Subcutaneous abdominal adipose tissue (tissue), 5 donors: ENCODE measurements at regions not wholly inside any gene's neighbourhood (a gene's known extent, or its start where the extent isn't known, plus 50 kb on each side); places are given as distances from the start of the nearest gene placed in this dataset.

Experiments used
- H3K27ac ChIP-seq: one replicate; pipeline ENCODE4 v1.7.0; 2013; ENCODE audit warnings: low read depth, mild to moderate bottlenecking, inconsistent platforms, low read length, moderate library complexity
- H3K27me3 ChIP-seq, 5 donors: one replicate each; pipeline ENCODE4 v1.7.0; 2013; ENCODE audit warnings: low read length in 5 of 5, inconsistent platforms in 1 of 5; ENCODE audit not compliant: control insufficient read depth in 5 of 5, insufficient read depth in 4 of 5
- H3K36me3 ChIP-seq, 5 donors: one replicate each; pipeline ENCODE4 v1.7.0; 2013; ENCODE audit warnings: low read length in 5 of 5; ENCODE audit not compliant: control insufficient read depth in 5 of 5, insufficient read depth in 5 of 5
- H3K4me1 ChIP-seq, 5 donors: one replicate each; pipeline ENCODE4 v1.7.0; 2013; ENCODE audit warnings: low read length in 5 of 5, mild to moderate bottlenecking in 3 of 5, moderate library complexity in 1 of 5; ENCODE audit not compliant: control insufficient read depth in 5 of 5, insufficient read depth in 5 of 5
- H3K4me3 ChIP-seq, 5 donors: one replicate each; pipeline ENCODE4 v1.7.0; 2013; ENCODE audit warnings: low read length in 5 of 5, low read depth in 1 of 5
- H3K9ac ChIP-seq, 5 donors: one replicate each; pipeline ENCODE4 v1.7.0; 2013; ENCODE audit warnings: low read length in 5 of 5, mild to moderate bottlenecking in 4 of 5, moderate library complexity in 3 of 5
- H3K9me3 ChIP-seq, 5 donors: one replicate each; pipeline ENCODE4 v1.7.0; 2013; ENCODE audit warnings: low read length in 5 of 5; ENCODE audit not compliant: control insufficient read depth in 5 of 5
- donor health status: healthy.
- donor health status: healthy.
- donor health status: healthy.
- donor health status: healthy.
- donor health status: healthy.

GRCh38 chr9:82275258-82275927 lies 286.8 kb downstream of the SPATA31D1 start:
- no peak overlapping the region for H3K27ac ChIP-seq
- H3K9ac ChIP-seq, result no peak overlapping the region
- H3K9me3 ChIP-seq, result no peaks in the 10 kb centered on the region
- H3K4me3 ChIP-seq, result no peak overlapping the region
- no peaks in the 10 kb centered on the region for H3K27me3 ChIP-seq
- no peaks in the 10 kb centered on the region for H3K36me3 ChIP-seq
- H3K4me1 ChIP-seq, result no peaks in the 10 kb centered on the region

GRCh38 chr9:82281066-82281465 lies 292.5 kb downstream of the SPATA31D1 start:
- Histone ChIP-seq H3K9me3 (no peaks in the 10 kb centered on the region), H3K36me3 (no peaks in the 10 kb centered on the region), H3K27ac (no peak overlapping the region), H3K4me1 (peaks cover 0 to 7% (median 3%) of the 10 kb centered on the region in 5 donors), H3K9ac (no peak overlapping the region), H3K4me3 (no peak overlapping the region), H3K27me3 (no peaks in the 10 kb centered on the region)

- Histone ChIP-seq H3K9me3 (peaks cover 0 to 13% (median 0%) of the 10 kb centered on the region in 5 donors), H3K27ac (no peak overlapping the region), H3K27me3 (no peaks in the 10 kb centered on the region), H3K4me1 (peaks cover 0 to 7% (median 3%) of the 10 kb centered on the region in 5 donors), H3K4me3 (no peak overlapping the region), H3K9ac (no peak overlapping the region), H3K36me3 (no peaks in the 10 kb centered on the region)
Observed at GRCh38 chr9:82284758-82285157, 296.2 kb downstream of the SPATA31D1 start.

GRCh38 chr9:82295181-82295580 lies 306.6 kb downstream of the SPATA31D1 start:
- H3K4me1 ChIP-seq, result no peaks in the 10 kb centered on the region
- no peak overlapping the region for H3K9ac ChIP-seq
- H3K27me3 ChIP-seq, result no peaks in the 10 kb centered on the region
- no peaks in the 10 kb centered on the region for H3K36me3 ChIP-seq
- peaks cover 0 to 5% (median 0%) of the 10 kb centered on the region in 5 donors for H3K9me3 ChIP-seq
- H3K27ac ChIP-seq, result no peak overlapping the region
- no peak overlapping the region for H3K4me3 ChIP-seq

- Histone ChIP-seq H3K9ac (no peak overlapping the region), H3K4me3 (no peak overlapping the region), H3K9me3 (peaks cover 0 to 10% (median 8%) of the 10 kb centered on the region in 5 donors), H3K36me3 (no peaks in the 10 kb centered on the region), H3K27me3 (no peaks in the 10 kb centered on the region), H3K4me1 (no peaks in the 10 kb centered on the region), H3K27ac (no peak overlapping the region)
Observed at GRCh38 chr9:82299870-82300269, 311.3 kb downstream of the SPATA31D1 start.

- H3K27ac ChIP-seq, result no peak overlapping the region
- H3K9me3 ChIP-seq, result peaks cover 0 to 10% (median 8%) of the 10 kb centered on the region in 5 donors
- no peaks in the 10 kb centered on the region for H3K27me3 ChIP-seq
- H3K4me1 ChIP-seq, result no peaks in the 10 kb centered on the region
- H3K4me3 ChIP-seq, result no peak overlapping the region
- H3K9ac ChIP-seq, result no peak overlapping the region
- H3K36me3 ChIP-seq, result no peaks in the 10 kb centered on the region
Observed at GRCh38 chr9:82302968-82303655, 314.5 kb downstream of the SPATA31D1 start.

GRCh38 chr9:82308836-82309235 lies 320.3 kb downstream of the SPATA31D1 start:
- Histone ChIP-seq H3K4me3 (no peak overlapping the region), H3K27me3 (no peaks in the 10 kb centered on the region), H3K9me3 (no peaks in the 10 kb centered on the region), H3K4me1 (no peaks in the 10 kb centered on the region), H3K36me3 (no peaks in the 10 kb centered on the region), H3K9ac (no peak overlapping the region), H3K27ac (no peak overlapping the region)

GRCh38 chr9:82313697-82314096 lies 325.1 kb downstream of the SPATA31D1 start:
- no peak overlapping the region for H3K4me3 ChIP-seq
- no peaks in the 10 kb centered on the region for H3K9me3 ChIP-seq
- H3K27ac ChIP-seq, result no peak overlapping the region
- no peaks in the 10 kb centered on the region for H3K36me3 ChIP-seq
- no peak overlapping the region for H3K9ac ChIP-seq
- no peaks in the 10 kb centered on the region for H3K4me1 ChIP-seq
- no peaks in the 10 kb centered on the region for H3K27me3 ChIP-seq

- H3K36me3 ChIP-seq, result no peaks in the 10 kb centered on the region
- no peak overlapping the region for H3K27ac ChIP-seq
- H3K4me1 ChIP-seq, result no peaks in the 10 kb centered on the region
- no peak overlapping the region for H3K4me3 ChIP-seq
- no peak overlapping the region for H3K9ac ChIP-seq
- H3K9me3 ChIP-seq, result peaks cover 0 to 10% (median 5%) of the 10 kb centered on the region in 5 donors
- no peaks in the 10 kb centered on the region for H3K27me3 ChIP-seq
Observed at GRCh38 chr9:82320566-82320965, 332.0 kb downstream of the SPATA31D1 start.

- Histone ChIP-seq H3K4me3 (no peak overlapping the region), H3K27me3 (no peaks in the 10 kb centered on the region), H3K36me3 (no peaks in the 10 kb centered on the region), H3K9me3 (peaks cover 3 to 16% (median 8%) of the 10 kb centered on the region in 5 donors), H3K27ac (no peak overlapping the region), H3K4me1 (no peaks in the 10 kb centered on the region), H3K9ac (no peak overlapping the region)
Observed at GRCh38 chr9:82325907-82326306, 337.3 kb downstream of the SPATA31D1 start.
